GM21390 (cell line): ENCODE measurements at regions not wholly inside any gene's neighbourhood (a gene's known extent, or its start where the extent isn't known, plus 50 kb on each side); places are given as distances from the start of the nearest gene placed in this dataset.

Experiments
- ATAC-seq: cut with Tn5 transposase; IDR thresholded peaks from one replicate; pipeline ENCODE4 v1.9.1; 2021; ENCODE audit not compliant: unreplicated experiment

DNA sequence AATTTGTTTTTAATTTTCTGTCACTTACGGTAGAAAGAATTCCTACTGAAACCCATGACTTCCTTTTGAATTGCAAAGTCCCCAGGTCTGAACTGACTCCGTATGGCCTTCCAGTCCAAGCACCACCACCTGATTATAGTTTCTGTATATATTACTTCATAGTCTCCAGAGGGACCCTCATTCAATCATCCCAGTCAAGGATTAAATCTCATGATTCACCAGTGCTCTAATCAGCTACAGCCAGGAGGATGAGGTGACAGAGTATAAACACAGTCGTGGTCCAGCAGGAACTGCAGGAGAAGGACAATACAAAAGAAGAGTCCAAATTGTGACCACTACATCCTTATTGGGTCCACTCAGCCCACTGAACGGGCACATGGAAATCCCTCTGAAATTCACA is 418.9 kb upstream of the C16orf82 start:
- no peak for ATAC-seq

DNA sequence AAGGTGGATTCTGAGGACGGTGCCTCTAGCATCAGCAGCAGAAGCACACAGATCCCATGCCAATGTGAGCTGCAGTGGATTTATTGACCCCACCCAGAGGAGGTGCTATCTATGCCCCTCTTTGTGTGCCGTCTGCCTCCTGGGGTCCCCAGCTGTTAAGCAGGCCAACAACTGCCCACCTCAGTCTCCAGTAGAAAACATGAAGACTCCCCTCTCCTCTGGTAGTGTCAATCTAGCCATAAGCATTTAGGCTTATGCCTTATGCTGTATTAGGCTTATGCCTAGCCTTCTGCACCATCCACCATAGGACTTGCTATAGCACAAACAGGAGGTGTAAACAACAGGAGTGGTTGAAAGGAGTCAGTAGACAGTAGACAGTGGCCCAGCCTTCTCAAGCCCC is 417.9 kb upstream of the C16orf82 start:
- ATAC-seq, result no peak

DNA sequence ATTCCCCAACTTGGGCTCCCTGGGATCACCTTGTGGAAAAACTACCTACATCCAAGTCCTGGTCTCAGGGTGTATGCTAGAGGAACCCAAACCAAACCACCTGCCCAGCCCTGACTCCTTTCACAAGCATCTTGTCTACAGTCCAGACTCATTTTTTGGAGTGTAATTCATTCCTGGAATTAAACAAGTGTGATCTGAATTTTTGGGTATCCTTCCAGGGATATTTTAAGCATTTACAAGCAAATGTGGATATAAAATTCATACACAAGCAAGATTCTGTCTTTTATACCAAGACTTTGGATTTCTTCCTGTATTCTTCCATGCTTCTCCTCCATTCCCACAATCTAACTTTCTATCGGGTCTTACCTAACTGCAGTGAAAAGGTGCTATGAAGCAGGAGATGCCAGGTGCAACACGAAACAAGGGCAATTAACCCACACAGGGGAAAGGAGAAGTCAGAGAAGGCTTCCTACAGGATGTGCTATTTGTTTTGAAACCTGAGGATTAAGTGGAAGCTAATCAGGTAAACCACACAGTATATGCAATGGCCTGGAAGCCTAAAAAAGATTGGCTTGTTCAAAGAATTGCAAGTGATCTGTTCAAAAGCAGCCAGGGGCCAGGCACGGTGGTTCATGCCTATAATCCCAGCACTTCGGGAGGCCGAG is 417.2 kb upstream of the C16orf82 start:
- no peak for ATAC-seq

DNA sequence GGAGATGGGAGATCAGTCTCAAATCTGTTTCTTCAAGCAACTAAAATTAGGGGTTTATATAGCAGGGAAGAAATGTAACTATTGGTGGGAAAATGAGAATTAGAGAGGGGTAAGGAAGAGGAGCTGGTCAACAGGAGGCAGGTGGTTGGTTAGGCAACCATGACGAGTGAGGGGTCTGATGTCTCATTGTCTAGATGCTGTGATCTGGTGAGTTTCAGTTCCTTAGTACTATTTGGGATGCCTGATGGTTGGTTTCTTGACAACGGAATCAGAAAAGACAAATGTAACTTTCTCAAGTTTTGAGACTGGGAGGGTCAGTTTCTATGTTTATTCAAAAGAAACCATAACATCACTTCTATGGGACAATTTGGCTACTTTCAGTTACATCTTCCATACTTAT is 415.3 kb upstream of the C16orf82 start:
- ATAC-seq, result no peak

DNA sequence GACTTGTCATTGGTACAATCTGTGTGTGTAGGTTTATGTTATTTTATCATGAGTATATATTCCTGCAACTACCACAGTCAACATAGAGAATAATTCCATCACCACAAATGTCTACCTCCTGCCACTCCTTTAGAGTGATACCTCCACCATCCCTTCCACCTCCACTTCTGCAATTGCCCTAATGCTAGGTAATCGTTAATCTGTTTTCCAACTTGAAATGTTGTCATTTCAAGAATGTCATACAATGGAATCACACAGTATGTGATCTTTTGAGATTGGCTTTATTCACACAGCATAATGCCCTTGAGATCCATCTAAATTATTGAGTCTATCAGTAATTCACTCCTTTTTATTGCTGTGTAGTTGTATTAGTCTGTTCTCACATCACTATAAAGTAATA is 414.8 kb upstream of the C16orf82 start:
- ATAC-seq, result no peak

DNA sequence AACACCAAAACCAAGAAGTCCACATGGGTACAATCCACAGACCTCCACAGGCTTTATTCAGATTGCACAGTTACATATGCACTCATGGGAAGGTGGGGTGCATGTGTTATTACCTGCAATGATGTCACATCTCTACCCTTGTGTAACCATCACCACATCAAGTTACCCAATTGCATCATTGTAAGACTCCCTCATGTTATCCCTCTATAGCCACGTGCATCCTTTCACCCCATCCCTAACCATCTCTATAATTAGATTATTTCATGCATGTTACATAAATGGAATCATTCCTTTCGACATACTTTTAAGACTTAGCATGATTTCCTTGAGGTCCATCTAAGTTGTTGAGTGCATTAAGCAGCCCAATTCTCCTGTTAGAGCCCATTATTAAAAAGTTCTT is 408.2 kb upstream of the C16orf82 start:
- ATAC-seq, result no peak

DNA sequence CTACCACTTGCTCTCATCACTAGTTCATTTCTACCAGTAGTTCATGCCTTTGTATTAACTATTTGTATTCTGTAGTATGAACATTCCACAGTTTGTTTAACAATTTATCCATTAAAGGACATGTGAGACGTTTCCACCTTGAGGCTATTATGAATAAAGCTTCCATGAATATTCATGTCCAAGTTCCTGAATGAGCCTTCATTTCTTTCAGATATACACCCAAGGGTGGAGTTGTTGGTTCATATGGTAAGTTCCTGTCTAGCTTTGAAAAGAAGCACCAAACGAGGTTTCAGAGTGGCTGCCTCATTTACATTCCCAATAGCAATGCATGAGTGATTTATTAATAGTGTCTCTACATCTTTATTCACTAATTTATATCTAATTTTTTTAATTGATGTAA is 407.8 kb upstream of the C16orf82 start:
- no peak for ATAC-seq

DNA sequence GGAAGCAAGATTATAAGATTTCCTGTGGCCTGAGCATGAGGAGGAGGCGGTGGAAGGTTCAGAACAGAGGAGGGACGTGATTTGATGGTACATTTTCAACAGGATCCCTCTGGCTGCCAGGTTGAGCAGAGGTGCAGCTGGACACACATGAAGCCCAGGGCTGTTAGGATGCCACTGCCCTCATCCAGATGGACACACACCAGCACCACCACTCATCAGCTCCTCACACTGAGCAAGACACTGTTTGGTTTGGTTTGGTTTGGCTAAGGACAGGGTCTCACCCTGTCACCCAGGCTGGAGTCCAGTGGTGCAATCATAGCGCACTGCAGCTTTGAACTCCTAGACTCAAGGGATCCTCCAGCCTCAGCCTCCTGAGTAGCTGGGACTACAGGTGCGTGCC is 402.6 kb upstream of the C16orf82 start:
- ATAC-seq, result no peak

DNA sequence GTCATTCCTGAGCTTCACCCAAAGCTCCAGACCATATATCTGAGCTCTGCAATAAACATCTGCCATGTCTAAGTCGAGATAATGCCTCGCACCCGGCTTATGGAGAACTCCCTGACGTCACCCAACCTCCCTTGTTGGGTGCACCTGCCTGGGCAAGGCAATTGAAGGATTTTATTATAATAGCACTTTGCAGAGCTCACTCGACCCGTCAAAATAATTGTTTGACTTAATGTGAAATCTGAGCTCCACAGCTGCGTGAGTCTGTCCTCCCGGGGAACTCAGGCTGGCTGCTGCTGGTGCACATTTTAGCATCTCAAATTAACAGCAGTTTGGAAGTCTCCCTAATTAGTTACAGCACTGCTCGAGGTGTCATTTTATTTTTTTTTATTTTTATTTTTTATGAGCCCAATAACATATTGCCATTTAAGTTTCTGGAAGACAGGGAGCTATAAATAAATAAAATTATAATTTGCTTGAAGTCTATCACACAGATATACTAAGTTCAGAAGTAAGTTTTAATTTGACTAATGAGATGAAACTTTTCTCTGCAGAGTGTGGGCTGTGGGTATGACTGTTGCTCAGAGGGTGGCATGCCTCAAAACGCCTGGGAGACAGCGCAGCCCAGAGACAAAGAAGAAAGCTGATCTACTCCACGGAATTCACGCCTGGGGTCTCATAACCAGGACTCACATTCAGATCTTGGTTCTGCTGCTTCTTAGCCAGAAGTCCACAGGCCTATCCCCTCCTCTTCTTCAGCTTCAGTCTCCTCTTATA is 401.4 kb upstream of the C16orf82 start:
- no peak for ATAC-seq

DNA sequence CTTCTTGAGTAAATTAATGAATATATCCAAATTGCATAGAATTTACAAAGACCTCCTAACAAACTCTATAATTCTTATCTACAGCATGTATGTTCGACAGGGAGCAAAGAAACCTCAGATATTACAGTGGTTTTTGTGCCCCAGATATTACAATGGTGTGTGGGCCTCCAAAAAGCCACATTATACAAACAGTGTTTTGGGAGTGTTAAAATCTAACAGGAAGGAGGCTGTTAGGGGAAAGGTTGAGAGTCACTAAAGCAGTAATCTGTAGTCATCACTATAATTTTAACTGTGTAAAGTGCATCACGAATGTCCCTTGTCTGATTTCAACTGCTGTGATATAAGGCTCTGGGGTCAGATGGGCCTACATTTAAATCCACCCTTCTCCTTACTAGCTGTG is 400.2 kb upstream of the C16orf82 start:
- ATAC-seq, result no peak

DNA sequence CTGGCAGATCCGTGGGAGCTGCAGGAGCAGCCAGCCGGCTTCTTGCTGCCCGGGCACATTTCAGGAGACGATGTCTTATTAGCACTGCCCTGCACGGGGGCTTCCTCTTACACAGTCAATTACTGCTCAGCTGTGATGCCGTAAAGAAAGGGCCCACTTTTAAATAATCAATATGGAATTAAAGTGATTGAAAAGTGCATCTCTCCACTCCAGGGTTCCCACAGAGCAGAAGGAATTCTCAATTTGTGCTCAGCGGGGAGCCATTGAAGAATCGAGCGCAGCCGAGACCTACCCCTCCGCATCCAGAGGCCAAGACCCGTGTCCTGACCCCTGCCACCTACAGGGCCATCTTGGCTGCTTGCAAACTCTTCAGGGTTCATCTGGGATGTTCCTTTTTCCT is 399.4 kb upstream of the C16orf82 start:
- ATAC-seq, result no peak

DNA sequence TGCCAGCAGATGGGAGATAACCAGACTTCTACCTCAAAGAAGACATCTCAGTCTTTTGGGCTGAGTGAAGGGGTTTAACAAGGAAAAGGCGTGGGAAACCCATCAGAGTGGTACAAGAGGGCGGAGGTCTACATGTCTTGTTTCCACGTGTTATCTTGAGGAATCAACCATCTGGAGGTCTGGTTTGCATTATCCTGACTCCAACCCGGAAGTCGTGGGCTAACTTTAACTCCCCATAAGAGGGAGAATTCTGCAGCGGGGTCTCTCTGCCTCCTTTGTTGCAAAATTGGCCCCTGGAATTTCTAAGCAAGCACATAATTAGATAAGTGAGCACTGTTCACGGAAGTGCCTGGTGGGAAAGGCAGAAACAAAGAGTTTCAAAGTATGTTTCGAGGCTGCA is 398.7 kb upstream of the C16orf82 start:
- ATAC-seq, result no peak

DNA sequence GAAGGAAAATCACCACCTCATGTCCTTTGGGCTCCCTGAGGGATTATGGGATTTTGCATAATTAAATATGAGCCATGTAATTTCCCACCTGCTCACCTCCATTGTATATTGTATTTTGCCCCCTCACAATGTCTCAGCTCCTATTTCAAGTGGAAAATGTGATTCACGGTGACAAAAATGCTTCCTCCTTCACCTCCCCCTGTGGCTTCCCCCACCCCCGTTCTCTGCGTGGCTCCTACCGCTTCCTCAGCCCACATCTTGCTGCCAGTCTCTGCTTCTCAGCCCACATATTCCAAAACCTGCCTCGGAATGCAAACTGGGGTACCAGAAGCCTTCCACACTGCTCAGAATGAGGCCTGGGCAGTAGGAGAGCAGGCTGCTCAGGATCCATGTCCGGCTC is 394.5 kb upstream of the C16orf82 start:
- no peak for ATAC-seq

DNA sequence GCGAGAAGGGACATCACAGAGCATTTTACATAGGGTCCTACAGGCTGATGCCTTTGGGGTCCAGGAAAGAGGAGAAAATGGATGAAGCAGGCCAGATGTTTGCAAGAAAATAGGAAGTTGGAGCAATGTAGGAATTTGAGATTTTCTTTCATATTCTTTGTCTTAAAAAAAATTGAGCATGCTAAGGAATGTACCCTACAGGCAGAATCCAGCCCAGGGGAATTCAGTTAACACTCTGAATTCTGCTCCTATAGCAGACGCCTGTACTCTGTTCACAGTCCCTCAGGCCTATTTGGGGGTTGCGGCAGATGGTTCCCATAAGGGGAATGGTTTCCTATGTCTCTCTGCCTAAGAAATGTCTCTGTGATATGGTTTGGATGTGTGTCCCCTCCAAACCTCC is 393.7 kb upstream of the C16orf82 start:
- no peak for ATAC-seq

DNA sequence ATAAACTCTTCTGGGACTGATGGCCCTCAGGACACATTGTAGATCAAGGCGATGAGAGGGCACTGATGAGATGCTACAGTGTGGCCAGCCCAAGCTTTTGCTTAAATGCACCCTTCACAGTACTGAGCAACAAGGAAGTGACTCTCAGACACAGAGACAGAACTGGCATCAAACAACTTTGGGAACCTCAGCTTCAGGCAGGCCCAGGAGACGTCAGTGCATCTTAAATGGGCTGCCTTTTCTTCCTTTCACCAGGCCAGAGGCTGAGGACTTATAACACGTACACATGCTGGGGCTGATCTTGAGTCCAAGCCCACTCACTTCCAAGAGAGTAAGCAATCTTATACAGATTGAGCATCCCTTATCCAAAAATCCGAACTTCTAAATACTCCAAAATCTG is 386.1 kb upstream of the C16orf82 start:
- ATAC-seq, result no peak

DNA sequence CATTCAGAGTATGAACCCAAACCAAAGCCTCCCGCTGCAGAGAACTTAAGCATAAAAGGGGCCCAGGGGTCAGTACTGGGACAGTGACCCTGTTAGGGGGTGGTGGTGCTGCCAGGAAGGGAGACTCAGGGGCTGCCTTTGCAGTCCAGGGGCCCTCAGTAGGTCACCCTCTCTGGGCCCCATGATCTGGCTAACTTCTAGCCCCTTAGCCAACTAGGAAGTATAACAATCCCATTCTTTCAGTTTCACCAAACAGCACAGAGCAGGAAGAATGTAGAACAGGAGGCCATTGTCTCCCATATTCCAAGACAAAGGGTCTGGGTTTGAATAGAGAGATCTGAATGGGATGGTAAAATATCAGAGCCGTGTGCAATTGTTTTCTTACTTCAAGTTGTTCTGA is 378.6 kb upstream of the C16orf82 start:
- no peak for ATAC-seq

DNA sequence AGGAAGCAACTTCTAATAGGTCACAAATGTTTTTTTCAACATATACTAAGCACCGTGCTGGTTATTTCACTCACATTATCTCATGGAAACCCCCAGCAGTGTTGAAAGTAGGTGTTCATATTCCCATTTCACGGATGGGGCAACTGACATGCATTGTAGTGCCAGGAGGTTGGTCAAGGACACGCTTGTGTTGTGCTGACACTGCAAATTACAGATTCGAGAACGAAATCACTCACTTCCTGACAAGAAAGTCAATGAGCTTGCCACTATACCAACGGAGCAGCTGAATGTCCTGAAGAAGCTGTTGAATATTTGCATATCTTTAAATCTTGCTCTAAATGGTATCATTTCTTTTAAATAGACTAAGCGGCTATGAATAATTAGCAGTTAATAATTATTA is 378.0 kb upstream of the C16orf82 start:
- no peak for ATAC-seq

DNA sequence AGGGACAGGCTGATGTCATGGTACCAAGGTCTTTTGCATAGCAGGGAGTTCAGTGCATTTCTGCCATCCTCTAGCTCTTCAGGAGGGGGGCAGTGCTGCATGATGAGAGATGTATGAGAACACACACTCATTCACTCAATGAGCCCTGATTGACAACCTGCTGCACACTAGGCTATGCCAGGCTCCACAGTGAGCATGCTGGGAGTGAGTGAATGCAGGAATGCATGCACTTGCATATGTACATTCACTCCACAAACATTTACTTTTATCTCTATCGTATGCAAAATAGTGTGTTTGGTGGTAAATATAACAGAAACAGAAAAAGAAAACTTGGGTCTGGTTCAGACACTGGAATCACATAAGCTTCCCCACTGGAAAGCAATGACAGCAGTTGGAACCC is 374.1 kb upstream of the C16orf82 start:
- no peak for ATAC-seq

DNA sequence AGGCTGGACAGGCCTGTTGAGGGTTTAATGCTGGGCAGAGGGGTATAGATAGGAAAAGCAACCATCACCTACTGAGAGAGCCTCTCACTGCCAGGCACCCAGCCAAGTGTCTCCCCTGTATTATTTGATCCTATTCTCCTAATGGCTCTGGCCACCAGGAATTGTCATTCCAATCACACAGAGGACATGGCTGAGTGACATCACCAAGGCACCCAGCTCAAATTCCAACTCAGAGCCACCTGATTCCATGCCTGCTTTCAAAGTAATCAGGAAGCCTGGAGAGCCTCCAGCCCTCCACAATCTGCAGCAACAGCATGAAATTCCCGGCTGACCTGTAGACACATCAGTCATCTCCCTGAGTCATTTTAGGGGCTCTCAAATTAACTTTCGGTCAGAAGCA is 368.9 kb upstream of the C16orf82 start:
- ATAC-seq, result no peak

DNA sequence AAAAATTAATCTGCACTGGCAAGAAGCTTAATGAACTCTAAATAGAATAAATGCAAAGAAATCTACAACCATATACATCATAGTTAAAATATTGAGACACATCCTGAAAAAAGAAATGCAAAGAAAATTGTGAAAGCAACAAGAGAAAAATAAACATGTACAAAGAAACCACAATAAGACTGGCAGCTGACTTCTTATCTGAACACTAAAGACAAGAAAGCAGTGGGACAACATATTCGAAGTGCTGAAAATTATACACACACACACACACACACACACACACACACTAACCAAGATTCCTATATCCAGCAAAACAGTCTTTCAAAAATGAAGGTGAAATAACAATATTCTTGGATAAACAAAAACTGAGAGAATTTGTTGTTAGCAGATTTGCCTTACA is 366.5 kb upstream of the C16orf82 start:
- ATAC-seq, result no peak

DNA sequence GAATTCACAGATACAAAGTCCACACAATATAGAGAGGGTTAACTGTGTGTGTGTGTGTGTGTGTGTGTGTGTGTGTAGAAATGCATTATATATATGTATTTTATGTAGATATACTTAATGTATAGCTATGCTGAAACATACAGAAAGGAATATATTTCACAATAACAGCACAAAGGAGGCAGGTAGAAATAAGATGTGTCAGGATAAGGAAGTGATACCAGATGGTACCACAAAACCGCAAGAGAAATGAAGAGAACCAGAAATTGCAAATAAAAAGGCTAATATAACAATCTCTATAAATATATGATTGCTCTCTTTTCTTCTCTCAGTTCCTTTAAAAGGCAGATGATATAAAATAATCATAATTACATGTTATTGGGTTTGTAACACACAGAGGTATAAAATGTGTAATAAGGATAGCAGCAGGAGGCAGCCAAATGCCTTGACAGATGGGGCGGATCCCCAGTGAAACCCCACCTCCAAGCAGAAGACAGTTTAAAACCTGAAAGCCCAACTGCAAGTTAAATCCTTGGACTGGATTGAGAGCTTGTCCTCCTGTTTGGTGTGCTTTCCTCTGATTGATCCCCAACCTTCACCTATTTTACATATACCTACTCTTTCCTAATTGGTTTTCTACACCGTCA is 365.4 kb upstream of the C16orf82 start:
- ATAC-seq, result no peak

DNA sequence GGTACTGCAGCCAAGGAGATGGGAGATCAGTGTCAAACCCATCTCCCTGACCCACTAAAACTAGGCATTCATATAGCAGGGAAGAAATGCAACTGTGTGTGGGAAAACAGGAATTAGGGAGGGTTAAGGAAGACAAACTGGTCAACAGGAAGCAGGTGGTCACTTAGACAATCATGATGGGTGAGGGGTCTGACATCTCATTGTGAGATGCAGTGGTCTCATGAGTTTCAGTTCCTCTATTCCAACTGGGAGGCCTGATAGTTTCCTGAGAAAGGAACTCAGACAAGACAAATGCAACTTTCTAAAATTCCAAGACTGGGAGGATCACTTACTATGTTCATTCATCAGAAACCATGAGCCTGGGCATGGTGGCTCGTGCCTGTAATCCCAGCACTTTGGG is 361.4 kb upstream of the C16orf82 start:
- ATAC-seq, result no peak
